ENCODE measurements at regions not wholly inside any gene's neighbourhood (a gene's known extent, or its start where the extent isn't known, plus 50 kb on each side); places are given as distances from the start of the nearest gene placed in this dataset.
A peak's percentile ranks its signal among the peaks of the same experiment; 100 is the strongest.

GRCh38 chr11:32002311-32002710 is 88.6 kb upstream of the RCN1 start:
- no peak for DNase-seq (ENCODE audit: low spot score)

- DNase-seq (ENCODE audit: low spot score), result no peak
Observed at GRCh38 chr11:31997955-31998354, 92.9 kb upstream of the RCN1 start.

- DNase-seq (ENCODE audit: low spot score), result no peak
Observed at GRCh38 chr11:31996159-31996881, 94.6 kb upstream of the RCN1 start.

GRCh38 chr11:31995525-31996094 is 95.3 kb upstream of the RCN1 start:
- DNase-seq (ENCODE audit: low spot score), result no peak

GRCh38 chr11:31995032-31995431 is 95.8 kb upstream of the RCN1 start:
- DNase-seq (ENCODE audit: low spot score), result no peak

- DNase-seq (ENCODE audit: low spot score), result no peak
Observed at GRCh38 chr11:31987118-31988005, 103.5 kb upstream of the RCN1 start.

GRCh38 chr11:31986201-31986889 is 104.5 kb upstream of the RCN1 start:
- no peak for DNase-seq (ENCODE audit: low spot score)

- no peak for DNase-seq (ENCODE audit: low spot score)
Observed at GRCh38 chr11:31981457-31981856, 109.4 kb upstream of the RCN1 start.

- DNase-seq (ENCODE audit: low spot score), result no peak
Observed at GRCh38 chr11:31977343-31977742, 113.5 kb upstream of the RCN1 start.

GRCh38 chr11:31974366-31975136 is 116.3 kb upstream of the RCN1 start:
- peak; percentile 69 for DNase-seq (ENCODE audit: low spot score)

GRCh38 chr11:31973172-31973571 is 117.7 kb upstream of the RCN1 start:
- DNase-seq (ENCODE audit: low spot score), result no peak

- DNase-seq (ENCODE audit: low spot score), result no peak
Observed at GRCh38 chr11:31972623-31973022, 118.3 kb upstream of the RCN1 start.

GRCh38 chr11:31969359-31969702 is 121.5 kb upstream of the RCN1 start:
- no peak for DNase-seq (ENCODE audit: low spot score)

GRCh38 chr11:31968461-31969358 is 122.2 kb upstream of the RCN1 start:
- peak; percentile 83 for DNase-seq (ENCODE audit: low spot score)

GRCh38 chr11:31967404-31968130 is 123.3 kb upstream of the RCN1 start:
- no peak for DNase-seq (ENCODE audit: low spot score)

- no peak for DNase-seq (ENCODE audit: low spot score)
Observed at GRCh38 chr11:31966846-31967245, 124.0 kb upstream of the RCN1 start.

- no peak for DNase-seq (ENCODE audit: low spot score)
Observed at GRCh38 chr11:31964181-31964580, 126.7 kb upstream of the RCN1 start.

- no peak for DNase-seq (ENCODE audit: low spot score)
Observed at GRCh38 chr11:31960126-31960525, 130.7 kb upstream of the RCN1 start.

GRCh38 chr11:31959716-31960115 is 131.2 kb upstream of the RCN1 start:
- peak; percentile 31 for DNase-seq (ENCODE audit: low spot score)
